Psoas muscle (tissue), 7 donors: ENCODE measurements at regions not wholly inside any gene's neighbourhood (a gene's known extent, or its start where the extent isn't known, plus 50 kb on each side); places are given as distances from the start of the nearest gene placed in this dataset.
A peak's percentile ranks its signal among the peaks of the same experiment; 100 is the strongest.

Experiments used
- ATAC-seq, 4 donors: fragments of 200-7000 bp; cut with Tn5 transposase; one replicate each; pipeline ENCODE4 v1.9.1; 2020; ENCODE audit warnings: moderate library complexity in 3 of 4, mild to moderate bottlenecking in 2 of 4
- DNase-seq, 2 donors: peaks; one replicate each; pipeline ENCODE4 v3.0.0-alpha.2; 2020
- H3K27ac ChIP-seq: fragments of 200-600 bp; one replicate; pipeline ENCODE4 v1.8.0; 2022
- H3K27me3 ChIP-seq, 3 donors: fragments of 200-600 bp in 1 of 3; one replicate each; pipeline versions ENCODE4 v1.6.1 to v1.8.0; 2013 to 2022; ENCODE audit warnings: low read length in 2 of 3, mild to moderate bottlenecking in 2 of 3, moderate library complexity in 1 of 3; ENCODE audit not compliant: insufficient read depth in 3 of 3
- H3K36me3 ChIP-seq, 2 donors: fragments of 200-600 bp in 1 of 2; one replicate each; pipeline versions ENCODE4 v1.6.1 to v1.8.0; 2013 to 2022; ENCODE audit warnings: low read depth in 1 of 2, mild to moderate bottlenecking in 1 of 2, moderate library complexity in 1 of 2; ENCODE audit not compliant: insufficient read depth in 1 of 2
- H3K4me1 ChIP-seq: fragments of 200-600 bp; one replicate; pipeline ENCODE4 v1.8.0; 2022
- H3K4me3 ChIP-seq: fragments of 200-600 bp; one replicate; pipeline ENCODE4 v1.8.0; 2022; ENCODE audit warnings: mild to moderate bottlenecking
- H3K9me3 ChIP-seq: fragments of 200-600 bp; one replicate; pipeline ENCODE4 v1.8.0; 2022
- WGBS, 3 donors: extraction: QIAGEN DNeasy Blood & Tissue Kit; methylation state at CpG; one replicate each; pipeline versions ENCODE4 v1.1.6 to v1.1.7; 2013; 5-methylcytosine and 5-hydroxymethylcytosine counted together
- intact Hi-C, 2 donors: fragments of 100-400 bp; cut with DNase I; formaldehyde crosslinking; loops; one replicate each; pipeline versions ENCODE4 v1.11.0 to v1.14.2; 2022
- TF ChIP-seq, protein P1 (sequence below): fragments of 200-600 bp; IDR thresholded peaks from one replicate; pipeline ENCODE4 v1.8.0; 2022; ENCODE audit warnings: antibody characterized with exemption
- donor health status: healthy with polysubstance abuse.
- donor health status: DM: no; HTN: no; CAD: no; lungs with moderate emphysema.
- donor health status: Bipolar disorder and iron deficiency.
- donor health status: healthy.
- donor health status: DM: yes; HTN: yes; CAD: no.
- donor health status: DM: no; HTN: no; CAD: no.
- donor health status: DM: yes; HTN: yes; CAD: no.

DNA sequence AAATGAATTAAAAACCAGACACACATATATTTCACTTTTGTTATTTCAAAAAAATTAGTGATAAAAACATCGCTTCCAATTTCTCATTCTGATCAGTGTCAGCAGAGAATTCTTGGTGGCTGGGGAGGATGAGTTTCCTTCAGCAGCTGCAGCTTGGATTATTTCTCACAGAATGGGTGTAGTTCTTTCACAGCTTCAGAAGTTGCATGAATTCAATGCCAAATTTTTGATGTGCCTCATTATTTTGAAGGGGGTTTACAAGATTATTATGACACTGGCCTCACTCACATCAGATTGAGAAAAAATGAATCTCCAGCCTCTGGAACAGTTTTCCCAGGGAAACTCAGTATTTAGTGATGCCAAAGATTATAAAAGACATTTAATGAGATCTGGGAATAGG lies 184.9 kb upstream of the WDFY3 start:
- Histone ChIP-seq H3K36me3 (no peaks in the 10 kb centered on the region), H3K27ac (no peak overlapping the region), H3K9me3 (no peaks in the 10 kb centered on the region), H3K4me1 (no peaks in the 10 kb centered on the region), H3K27me3 (no peaks in the 10 kb centered on the region), H3K4me3 (no peak overlapping the region)
- TF ChIP-seq, protein P1, sequence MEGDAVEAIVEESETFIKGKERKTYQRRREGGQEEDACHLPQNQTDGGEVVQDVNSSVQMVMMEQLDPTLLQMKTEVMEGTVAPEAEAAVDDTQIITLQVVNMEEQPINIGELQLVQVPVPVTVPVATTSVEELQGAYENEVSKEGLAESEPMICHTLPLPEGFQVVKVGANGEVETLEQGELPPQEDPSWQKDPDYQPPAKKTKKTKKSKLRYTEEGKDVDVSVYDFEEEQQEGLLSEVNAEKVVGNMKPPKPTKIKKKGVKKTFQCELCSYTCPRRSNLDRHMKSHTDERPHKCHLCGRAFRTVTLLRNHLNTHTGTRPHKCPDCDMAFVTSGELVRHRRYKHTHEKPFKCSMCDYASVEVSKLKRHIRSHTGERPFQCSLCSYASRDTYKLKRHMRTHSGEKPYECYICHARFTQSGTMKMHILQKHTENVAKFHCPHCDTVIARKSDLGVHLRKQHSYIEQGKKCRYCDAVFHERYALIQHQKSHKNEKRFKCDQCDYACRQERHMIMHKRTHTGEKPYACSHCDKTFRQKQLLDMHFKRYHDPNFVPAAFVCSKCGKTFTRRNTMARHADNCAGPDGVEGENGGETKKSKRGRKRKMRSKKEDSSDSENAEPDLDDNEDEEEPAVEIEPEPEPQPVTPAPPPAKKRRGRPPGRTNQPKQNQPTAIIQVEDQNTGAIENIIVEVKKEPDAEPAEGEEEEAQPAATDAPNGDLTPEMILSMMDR: no peak
- intact Hi-C loops: no loop called here
- WGBS, 3 donors: 20 to 51% (median 30%) methylated on average over 1 of the region's 1 CpG
- ATAC-seq (peak in 1 of 4 donors; percentile 59), DNase-seq (no peak)

DNA sequence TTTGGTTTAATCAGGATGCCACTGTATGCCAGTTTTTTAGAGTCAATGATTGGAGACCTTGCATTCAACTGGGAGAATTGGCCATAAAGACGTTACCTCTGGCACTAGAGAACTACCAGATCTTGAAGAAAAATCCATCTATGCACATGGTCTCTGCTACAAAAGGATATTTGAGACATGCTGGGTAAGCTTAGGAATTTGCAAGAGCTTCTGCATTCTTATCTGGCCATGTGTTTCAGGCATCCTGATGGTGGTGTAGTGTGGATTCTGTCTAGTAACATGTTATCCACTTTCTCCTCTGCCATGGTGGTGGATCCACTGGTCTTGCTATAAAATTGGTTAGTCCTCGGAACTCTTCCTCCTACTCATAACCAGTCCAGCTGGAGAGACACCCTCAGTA lies 185.3 kb upstream of the WDFY3 start:
- DNase-seq (no peak), ATAC-seq (no peak)
- Histone ChIP-seq H3K36me3 (no peaks in the 10 kb centered on the region), H3K4me3 (no peak overlapping the region), H3K27ac (no peak overlapping the region), H3K27me3 (no peaks in the 10 kb centered on the region), H3K4me1 (no peaks in the 10 kb centered on the region), H3K9me3 (no peaks in the 10 kb centered on the region)
- WGBS, 3 donors: 40 to 57% (median 53%) methylated on average over 2 of the region's 2 CpGs
- TF ChIP-seq, protein P1: no peak
- intact Hi-C loops: no loop called here

DNA sequence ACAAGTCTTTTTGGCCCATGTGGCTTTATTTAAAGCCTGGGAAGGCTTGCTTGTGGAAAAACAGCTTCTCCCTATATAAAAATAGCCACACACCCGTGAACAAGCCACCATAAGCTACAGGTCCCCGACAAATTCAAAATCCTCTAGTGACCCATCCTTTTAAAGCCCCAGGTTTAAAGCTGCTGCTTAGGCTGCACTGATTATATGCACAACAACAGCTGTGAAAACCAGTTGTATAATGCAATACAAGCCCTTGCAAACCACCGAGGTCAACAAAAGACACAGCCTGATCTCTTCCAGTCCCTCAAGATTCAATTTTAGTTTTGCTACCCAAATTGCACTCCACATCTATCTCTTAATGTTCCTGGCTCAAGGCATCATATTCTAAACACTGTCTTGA lies 186.0 kb upstream of the WDFY3 start:
- H3K27ac ChIP-seq: no peak overlapping the region
- ATAC-seq (no peak), DNase-seq (no peak)
- H3K4me1 ChIP-seq: no peaks in the 10 kb centered on the region
- H3K27me3 ChIP-seq: no peaks in the 10 kb centered on the region
- H3K36me3 ChIP-seq: no peaks in the 10 kb centered on the region
- H3K4me3 ChIP-seq: no peak overlapping the region
- 24 to 29% (median 24%) methylated on average over 3 of the region's 3 CpGs for WGBS, 3 donors
- TF ChIP-seq, protein P1: no peak
- intact Hi-C loops: no loop called here
- no peaks in the 10 kb centered on the region for H3K9me3 ChIP-seq

DNA sequence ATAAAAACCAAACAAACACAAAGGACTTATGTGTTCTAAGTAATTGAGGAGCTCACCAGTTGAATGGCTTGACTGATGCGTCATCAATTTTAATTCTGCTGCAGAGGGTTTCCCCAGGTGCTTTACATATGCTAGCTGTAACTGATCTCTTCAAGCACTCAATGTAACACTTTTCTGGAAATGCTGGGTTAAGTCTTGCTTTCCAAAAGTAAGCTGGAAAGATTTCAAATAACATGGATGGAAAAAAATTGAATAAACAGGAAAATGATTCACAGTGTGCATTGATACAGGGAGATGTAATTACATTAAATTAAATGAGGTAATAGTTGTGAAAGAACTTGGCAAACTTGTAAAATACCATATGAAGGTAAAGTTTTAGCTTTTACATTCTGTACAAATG lies 186.7 kb upstream of the WDFY3 start:
- DNase-seq: no peak
- H3K4me3 ChIP-seq: no peak overlapping the region
- WGBS, 3 donors: 56 to 88% (median 68%) methylated on average over 1 of the region's 1 CpG
- H3K27ac ChIP-seq: no peak overlapping the region
- no peaks in the 10 kb centered on the region for H3K9me3 ChIP-seq
- no peak for ATAC-seq
- no peaks in the 10 kb centered on the region for H3K27me3 ChIP-seq
- H3K36me3 ChIP-seq: no peaks in the 10 kb centered on the region
- intact Hi-C loops: no loop called here
- TF ChIP-seq, protein P1: no peak
- H3K4me1 ChIP-seq: no peaks in the 10 kb centered on the region

DNA sequence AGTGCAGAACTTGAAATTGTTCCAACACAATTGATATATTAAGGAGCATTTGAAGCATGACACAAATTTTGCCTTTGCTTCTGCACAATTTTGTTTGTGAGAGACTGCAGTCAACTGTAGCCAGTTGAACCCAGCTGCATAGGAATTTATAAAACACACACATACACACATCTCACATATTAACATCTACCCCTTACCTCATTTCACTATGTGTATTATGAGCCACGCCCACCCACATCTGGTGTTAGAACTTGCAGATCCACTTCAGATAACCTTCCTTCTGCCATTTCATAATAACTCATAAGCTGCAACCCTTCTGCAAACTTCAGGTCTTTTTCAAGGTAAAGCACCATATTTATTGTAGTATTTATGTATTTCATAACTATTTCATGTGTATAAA lies 188.1 kb upstream of the WDFY3 start:
- no peak overlapping the region for H3K4me3 ChIP-seq
- intact Hi-C loops: no loop called here
- no peaks in the 10 kb centered on the region for H3K9me3 ChIP-seq
- TF ChIP-seq, protein P1: no peak
- H3K27ac ChIP-seq: no peak overlapping the region
- DNase-seq: no peak
- 82 to 94% (median 91%) methylated on average over 1 of the region's 1 CpG for WGBS, 3 donors
- no peaks in the 10 kb centered on the region for H3K27me3 ChIP-seq
- H3K4me1 ChIP-seq: no peaks in the 10 kb centered on the region
- H3K36me3 ChIP-seq: no peaks in the 10 kb centered on the region
- ATAC-seq: no peak
